B cell (primary cell): ENCODE measurements at regions not wholly inside any gene's neighbourhood (a gene's known extent, or its start where the extent isn't known, plus 50 kb on each side); places are given as distances from the start of the nearest gene placed in this dataset.

Experiments used
- EZH2 ChIP-seq: IDR thresholded peaks from 2 replicates; pipeline ENCODE4 v1.6.1; 2012; ENCODE audit warnings: borderline replicate concordance, low read depth, mild to moderate bottlenecking, moderate library complexity, low read length; ENCODE audit not compliant: insufficient read depth, poor library complexity, severe bottlenecking
- TF ChIP-seq, protein P1 (sequence below): fragments of 200-600 bp; IDR thresholded peaks from one replicate; pipeline ENCODE4 v1.8.0; 2022; ENCODE audit warnings: antibody characterized with exemption, mild to moderate bottlenecking

DNA sequence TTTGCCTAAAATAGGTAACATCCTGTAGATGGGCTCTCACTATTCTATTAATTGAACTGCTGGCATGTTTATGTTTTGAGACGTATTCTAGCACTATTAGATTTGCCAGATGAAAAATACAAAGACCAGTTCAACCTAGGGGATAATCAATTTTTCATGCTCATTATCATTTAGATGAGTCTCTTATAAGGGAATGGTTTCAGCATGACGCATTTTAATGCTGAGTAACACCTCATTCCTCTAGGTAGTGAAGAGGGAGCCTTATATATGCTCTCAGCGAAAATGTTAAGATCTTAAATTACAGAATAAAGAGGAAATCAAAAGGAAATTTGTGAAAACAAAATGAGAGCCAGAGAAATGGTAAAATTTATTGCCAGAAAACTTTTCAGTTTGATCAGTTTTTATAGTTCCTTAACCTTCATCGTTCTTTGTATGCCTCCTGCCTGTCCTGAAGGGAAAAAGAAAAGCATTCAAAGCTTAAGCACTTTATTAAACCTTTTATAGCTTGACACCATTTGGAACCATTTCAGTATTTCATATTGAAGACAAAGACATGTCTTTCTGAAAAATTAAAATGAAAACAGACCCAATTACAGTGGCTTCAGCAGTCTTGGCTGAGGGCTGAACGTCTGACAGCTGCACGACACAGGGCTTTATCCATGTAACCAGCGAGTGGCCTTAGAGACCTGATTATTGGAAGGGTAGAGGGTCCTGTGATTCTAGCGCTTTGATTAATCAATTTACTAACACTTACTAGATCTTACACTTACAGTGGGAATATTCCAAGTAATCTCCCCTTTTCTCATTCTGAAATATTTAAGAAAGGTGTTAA is 112.8 kb downstream of the ADCYAP1 start:
- TF ChIP-seq, protein P1, sequence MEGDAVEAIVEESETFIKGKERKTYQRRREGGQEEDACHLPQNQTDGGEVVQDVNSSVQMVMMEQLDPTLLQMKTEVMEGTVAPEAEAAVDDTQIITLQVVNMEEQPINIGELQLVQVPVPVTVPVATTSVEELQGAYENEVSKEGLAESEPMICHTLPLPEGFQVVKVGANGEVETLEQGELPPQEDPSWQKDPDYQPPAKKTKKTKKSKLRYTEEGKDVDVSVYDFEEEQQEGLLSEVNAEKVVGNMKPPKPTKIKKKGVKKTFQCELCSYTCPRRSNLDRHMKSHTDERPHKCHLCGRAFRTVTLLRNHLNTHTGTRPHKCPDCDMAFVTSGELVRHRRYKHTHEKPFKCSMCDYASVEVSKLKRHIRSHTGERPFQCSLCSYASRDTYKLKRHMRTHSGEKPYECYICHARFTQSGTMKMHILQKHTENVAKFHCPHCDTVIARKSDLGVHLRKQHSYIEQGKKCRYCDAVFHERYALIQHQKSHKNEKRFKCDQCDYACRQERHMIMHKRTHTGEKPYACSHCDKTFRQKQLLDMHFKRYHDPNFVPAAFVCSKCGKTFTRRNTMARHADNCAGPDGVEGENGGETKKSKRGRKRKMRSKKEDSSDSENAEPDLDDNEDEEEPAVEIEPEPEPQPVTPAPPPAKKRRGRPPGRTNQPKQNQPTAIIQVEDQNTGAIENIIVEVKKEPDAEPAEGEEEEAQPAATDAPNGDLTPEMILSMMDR: no peak
- TF ChIP-seq EZH2: no peak
